ENCODE measurements at regions not wholly inside any gene's neighbourhood (a gene's known extent, or its start where the extent isn't known, plus 50 kb on each side); places are given as distances from the start of the nearest gene placed in this dataset.
"Not testable (repeated sequence)": the region's sequence is repeated elsewhere in the genome, so short reads cannot be mapped to it uniquely, and the experiment has no call there.

DNA sequence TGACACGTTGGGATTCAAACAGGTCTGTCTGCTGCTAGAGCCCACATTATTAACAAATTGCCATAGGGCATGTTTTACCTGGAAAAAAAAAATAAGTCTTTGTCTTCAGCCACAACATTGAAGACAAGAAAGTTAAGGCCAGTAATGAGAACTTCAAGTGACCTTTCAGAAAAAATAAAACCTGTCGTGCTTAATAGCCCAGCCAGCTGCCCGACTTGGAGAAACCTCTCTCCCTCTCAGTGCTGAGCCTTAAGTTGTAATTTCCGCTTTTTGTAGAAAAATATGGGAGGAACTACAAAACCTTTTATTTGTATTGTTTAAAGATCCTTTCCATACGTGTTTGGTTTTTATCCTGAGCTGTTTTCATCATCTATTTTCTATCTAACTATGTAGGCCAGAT, 454.3 kb upstream of the SLITRK6 start:
- not testable (repeated sequence) for H3K36me3 ChIP-seq (ENCODE audit: control insufficient read depth, insufficient read depth, low read length); H3K9me3 ChIP-seq (ENCODE audit: control insufficient read depth, low read length); H3K27ac ChIP-seq (ENCODE audit: insufficient read depth, low read depth, low read length, poor library complexity, severe bottlenecking); H3K4me3 ChIP-seq (ENCODE audit: insufficient read depth, low read depth, low read length); H3K27me3 ChIP-seq (ENCODE audit: control insufficient read depth, insufficient read depth, low read length, poor library complexity, severe bottlenecking); H3K4me1 ChIP-seq (ENCODE audit: control insufficient read depth, insufficient read depth, low read length)
- no CpG with 5 or more reads among the region's 5 CpGs for WGBS, 2 experiments

GRCh38 chr13:86255820-86256219, 456.6 kb upstream of the SLITRK6 start:
- H3K27ac ChIP-seq (ENCODE audit: insufficient read depth, low read depth, low read length, poor library complexity, severe bottlenecking): not testable (repeated sequence)
- no CpG with 5 or more reads among the region's 2 CpGs for WGBS, 2 experiments

GRCh38 chr13:86269511-86269910, 470.3 kb upstream of the SLITRK6 start:
- no peaks in the 10 kb centered on the region for H3K9me3 ChIP-seq (ENCODE audit: control insufficient read depth, low read length)

More at GRCh38 chr13:86255820-86256219, 456.6 kb upstream of the SLITRK6 start:
- not testable (repeated sequence) for H3K4me3 ChIP-seq (ENCODE audit: insufficient read depth, low read depth, low read length); H3K36me3 ChIP-seq (ENCODE audit: control insufficient read depth, insufficient read depth, low read length); H3K27me3 ChIP-seq (ENCODE audit: control insufficient read depth, insufficient read depth, low read length, poor library complexity, severe bottlenecking); H3K4me1 ChIP-seq (ENCODE audit: control insufficient read depth, insufficient read depth, low read length); H3K9me3 ChIP-seq (ENCODE audit: control insufficient read depth, low read length)

GRCh38 chr13:86282442-86282841, 483.2 kb upstream of the SLITRK6 start:
- 0% methylated on average over 1 of the region's 2 CpGs for WGBS, 2 experiments
- H3K4me3 ChIP-seq (ENCODE audit: insufficient read depth, low read depth, low read length): no peak overlapping the region
- no peaks in the 10 kb centered on the region for H3K4me1 ChIP-seq (ENCODE audit: control insufficient read depth, insufficient read depth, low read length)
- no peaks in the 10 kb centered on the region for H3K9me3 ChIP-seq (ENCODE audit: control insufficient read depth, low read length)
- H3K36me3 ChIP-seq (ENCODE audit: control insufficient read depth, insufficient read depth, low read length): no peaks in the 10 kb centered on the region
- H3K27ac ChIP-seq (ENCODE audit: insufficient read depth, low read depth, low read length, poor library complexity, severe bottlenecking): no peak overlapping the region
- H3K27me3 ChIP-seq (ENCODE audit: control insufficient read depth, insufficient read depth, low read length, poor library complexity, severe bottlenecking): no peaks in the 10 kb centered on the region

More at GRCh38 chr13:86269511-86269910, 470.3 kb upstream of the SLITRK6 start:
- no peaks in the 10 kb centered on the region for H3K27me3 ChIP-seq (ENCODE audit: control insufficient read depth, insufficient read depth, low read length, poor library complexity, severe bottlenecking)
- H3K36me3 ChIP-seq (ENCODE audit: control insufficient read depth, insufficient read depth, low read length): no peaks in the 10 kb centered on the region
- H3K27ac ChIP-seq (ENCODE audit: insufficient read depth, low read depth, low read length, poor library complexity, severe bottlenecking): no peak overlapping the region
- H3K4me3 ChIP-seq (ENCODE audit: insufficient read depth, low read depth, low read length): no peak overlapping the region
- H3K4me1 ChIP-seq (ENCODE audit: control insufficient read depth, insufficient read depth, low read length): no peaks in the 10 kb centered on the region

DNA sequence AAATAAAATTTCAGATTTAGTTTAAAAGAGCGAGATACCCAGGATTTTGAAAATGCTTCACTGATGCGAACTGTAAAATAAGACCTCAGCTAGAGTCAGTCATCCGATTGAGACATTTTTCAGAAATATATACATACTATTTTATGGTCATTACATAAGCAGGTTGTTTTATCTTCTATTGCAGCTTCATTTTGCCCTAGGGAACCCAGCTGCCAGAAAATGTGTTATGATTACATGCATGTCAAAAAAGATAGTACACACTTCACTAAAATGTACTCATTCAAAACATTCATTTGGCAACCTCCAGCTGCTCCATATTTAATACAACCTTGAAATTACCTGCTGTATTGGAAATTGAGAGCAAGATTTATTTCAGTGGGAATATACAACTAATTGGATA, 483.8 kb upstream of the SLITRK6 start:
- Histone ChIP-seq H3K4me3 (ENCODE audit: insufficient read depth, low read depth, low read length) (no peak overlapping the region), H3K27ac (ENCODE audit: insufficient read depth, low read depth, low read length, poor library complexity, severe bottlenecking) (no peak overlapping the region), H3K27me3 (ENCODE audit: control insufficient read depth, insufficient read depth, low read length, poor library complexity, severe bottlenecking) (no peaks in the 10 kb centered on the region), H3K9me3 (ENCODE audit: control insufficient read depth, low read length) (no peaks in the 10 kb centered on the region), H3K4me1 (ENCODE audit: control insufficient read depth, insufficient read depth, low read length) (no peaks in the 10 kb centered on the region), H3K36me3 (ENCODE audit: control insufficient read depth, insufficient read depth, low read length) (no peaks in the 10 kb centered on the region)
- WGBS, 2 experiments: 100% methylated on average over 3 of the region's 3 CpGs; no CpG with 5 or more reads in 1 of the 2 experiments

DNA sequence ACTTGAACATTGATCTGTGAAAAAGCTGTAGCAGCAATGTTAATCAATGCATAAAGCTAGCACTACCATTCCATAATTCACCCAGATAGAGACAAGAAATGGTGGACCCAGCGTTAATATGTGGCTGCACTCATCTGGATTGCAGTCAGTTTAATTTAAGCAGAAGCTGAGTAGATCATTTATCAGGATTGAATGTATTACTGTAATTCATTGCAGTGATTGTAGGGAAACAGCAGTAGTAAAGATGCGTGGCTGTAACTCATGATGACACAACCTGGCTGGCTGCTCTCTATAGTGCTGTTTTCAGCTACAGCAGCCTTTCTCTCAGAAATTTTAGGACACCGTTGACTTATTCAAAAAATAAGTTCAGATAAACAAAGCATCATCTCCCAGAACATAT, 499.5 kb upstream of the SLITRK6 start:
- H3K27me3 ChIP-seq (ENCODE audit: control insufficient read depth, insufficient read depth, low read length, poor library complexity, severe bottlenecking): no peaks in the 10 kb centered on the region
- no peaks in the 10 kb centered on the region for H3K4me1 ChIP-seq (ENCODE audit: control insufficient read depth, insufficient read depth, low read length)
- no peaks in the 10 kb centered on the region for H3K9me3 ChIP-seq (ENCODE audit: control insufficient read depth, low read length)
- H3K4me3 ChIP-seq (ENCODE audit: insufficient read depth, low read depth, low read length): no peak overlapping the region
- H3K27ac ChIP-seq (ENCODE audit: insufficient read depth, low read depth, low read length, poor library complexity, severe bottlenecking): no peak overlapping the region
- WGBS, 2 experiments: 93 to 98% methylated on average over 2 to 3 of the region's 3 CpGs
- H3K36me3 ChIP-seq (ENCODE audit: control insufficient read depth, insufficient read depth, low read length): no peaks in the 10 kb centered on the region

- no peaks in the 10 kb centered on the region for H3K9me3 ChIP-seq (ENCODE audit: control insufficient read depth, low read length)
- no peak overlapping the region for H3K27ac ChIP-seq (ENCODE audit: insufficient read depth, low read depth, low read length, poor library complexity, severe bottlenecking)
- H3K27me3 ChIP-seq (ENCODE audit: control insufficient read depth, insufficient read depth, low read length, poor library complexity, severe bottlenecking): no peaks in the 10 kb centered on the region
- no peaks in the 10 kb centered on the region for H3K4me1 ChIP-seq (ENCODE audit: control insufficient read depth, insufficient read depth, low read length)
- no peaks in the 10 kb centered on the region for H3K36me3 ChIP-seq (ENCODE audit: control insufficient read depth, insufficient read depth, low read length)
- WGBS, 2 experiments: 100% methylated on average over 1 of the region's 2 CpGs
- no peak overlapping the region for H3K4me3 ChIP-seq (ENCODE audit: insufficient read depth, low read depth, low read length)
Measured at GRCh38 chr13:86299128-86299527, 499.9 kb upstream of the SLITRK6 start.

GRCh38 chr13:86309881-86310280, 510.7 kb upstream of the SLITRK6 start:
- Histone ChIP-seq H3K4me1 (ENCODE audit: control insufficient read depth, insufficient read depth, low read length) (no peaks in the 10 kb centered on the region), H3K9me3 (ENCODE audit: control insufficient read depth, low read length) (no peaks in the 10 kb centered on the region), H3K27me3 (ENCODE audit: control insufficient read depth, insufficient read depth, low read length, poor library complexity, severe bottlenecking) (no peaks in the 10 kb centered on the region), H3K36me3 (ENCODE audit: control insufficient read depth, insufficient read depth, low read length) (no peaks in the 10 kb centered on the region), H3K27ac (ENCODE audit: insufficient read depth, low read depth, low read length, poor library complexity, severe bottlenecking) (no peak overlapping the region), H3K4me3 (ENCODE audit: insufficient read depth, low read depth, low read length) (no peak overlapping the region)
- WGBS, 2 experiments: no CpG with 5 or more reads among the region's 1 CpG

GRCh38 chr13:86313421-86313820, 514.2 kb upstream of the SLITRK6 start:
- Histone ChIP-seq H3K36me3 (ENCODE audit: control insufficient read depth, insufficient read depth, low read length) (no peaks in the 10 kb centered on the region), H3K4me3 (ENCODE audit: insufficient read depth, low read depth, low read length) (no peak overlapping the region), H3K27me3 (ENCODE audit: control insufficient read depth, insufficient read depth, low read length, poor library complexity, severe bottlenecking) (no peaks in the 10 kb centered on the region), H3K4me1 (ENCODE audit: control insufficient read depth, insufficient read depth, low read length) (no peaks in the 10 kb centered on the region), H3K9me3 (ENCODE audit: control insufficient read depth, low read length) (no peaks in the 10 kb centered on the region), H3K27ac (ENCODE audit: insufficient read depth, low read depth, low read length, poor library complexity, severe bottlenecking) (no peak overlapping the region)
- 94 to 100% methylated on average over 1 of the region's 1 CpG for WGBS, 2 experiments

DNA sequence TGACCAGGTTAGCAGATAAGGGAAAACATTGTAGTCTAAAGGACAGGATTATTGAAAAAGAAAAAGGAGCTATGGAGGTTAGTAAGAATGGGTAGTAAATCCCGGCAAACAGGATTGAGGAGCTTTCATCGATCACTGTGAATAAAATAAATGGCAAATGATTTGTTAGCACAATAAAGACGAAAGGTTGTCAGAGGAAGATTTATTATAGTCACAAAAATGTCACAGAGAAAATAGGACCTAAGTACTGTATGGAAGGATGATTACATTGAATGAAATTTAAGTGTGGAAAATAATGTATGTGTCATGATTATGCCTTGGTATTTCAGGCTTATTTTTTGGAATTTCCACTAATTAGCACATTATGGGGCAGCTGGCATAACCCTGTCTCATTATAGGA, 519.2 kb upstream of the SLITRK6 start:
- no peak overlapping the region for H3K27ac ChIP-seq (ENCODE audit: insufficient read depth, low read depth, low read length, poor library complexity, severe bottlenecking)
- H3K9me3 ChIP-seq (ENCODE audit: control insufficient read depth, low read length): no peaks in the 10 kb centered on the region
- no peaks in the 10 kb centered on the region for H3K36me3 ChIP-seq (ENCODE audit: control insufficient read depth, insufficient read depth, low read length)
- H3K4me3 ChIP-seq (ENCODE audit: insufficient read depth, low read depth, low read length): no peak overlapping the region
- no peaks in the 10 kb centered on the region for H3K27me3 ChIP-seq (ENCODE audit: control insufficient read depth, insufficient read depth, low read length, poor library complexity, severe bottlenecking)
- 94 to 97% methylated on average over 3 of the region's 3 CpGs for WGBS, 2 experiments
- H3K4me1 ChIP-seq (ENCODE audit: control insufficient read depth, insufficient read depth, low read length): no peaks in the 10 kb centered on the region

DNA sequence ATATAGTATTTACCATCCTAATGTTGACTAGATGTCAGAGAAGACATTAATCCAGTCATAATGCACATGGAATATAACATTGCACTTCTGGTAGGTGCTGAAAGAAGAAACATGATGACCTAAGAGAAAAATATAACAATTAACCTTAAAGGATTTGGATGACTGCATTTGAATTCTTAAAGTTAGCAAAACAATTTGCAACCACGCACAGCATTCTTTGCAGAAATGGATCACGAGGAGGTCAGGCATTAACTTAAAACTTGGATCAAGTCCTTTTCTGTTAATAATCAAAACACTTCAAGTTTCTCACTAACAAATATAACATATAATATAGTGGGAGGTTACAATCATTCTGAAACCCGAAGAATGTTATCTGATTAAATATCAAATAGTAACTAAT, 525.0 kb upstream of the SLITRK6 start:
- Histone ChIP-seq H3K27me3 (ENCODE audit: control insufficient read depth, insufficient read depth, low read length, poor library complexity, severe bottlenecking) (no peaks in the 10 kb centered on the region), H3K36me3 (ENCODE audit: control insufficient read depth, insufficient read depth, low read length) (no peaks in the 10 kb centered on the region), H3K9me3 (ENCODE audit: control insufficient read depth, low read length) (no peaks in the 10 kb centered on the region), H3K4me1 (ENCODE audit: control insufficient read depth, insufficient read depth, low read length) (no peaks in the 10 kb centered on the region), H3K4me3 (ENCODE audit: insufficient read depth, low read depth, low read length) (no peak overlapping the region), H3K27ac (ENCODE audit: insufficient read depth, low read depth, low read length, poor library complexity, severe bottlenecking) (no peak overlapping the region)
- 90% methylated on average over 2 of the region's 3 CpGs; no CpG with 5 or more reads in 1 of the 2 experiments for WGBS, 2 experiments

All from ectodermal cell (in vitro differentiated cells).